GM12891 (cell line): ENCODE measurements at regions not wholly inside any gene's neighbourhood (a gene's known extent, or its start where the extent isn't known, plus 50 kb on each side); places are given as distances from the start of the nearest gene placed in this dataset.

ENCODE experiments used
- POLR2A ChIP-seq: IDR thresholded peaks from 2 replicates; pipeline ENCODE4 v1.6.1; 2011; ENCODE audit warnings: low read depth, low read length, control low read depth
- POLR2AphosphoS5 ChIP-seq: IDR thresholded peaks from 2 replicates; pipeline ENCODE4 v1.6.1; 2011; ENCODE audit warnings: low read depth, low read length, control low read depth
- TAF1 ChIP-seq: IDR thresholded peaks from 2 replicates; pipeline ENCODE4 v1.6.1; 2011; ENCODE audit warnings: low read depth, low read length, control low read depth

GRCh38 chr10:10326116-10326515 lies 691.6 kb upstream of the CELF2 start:
- no peak for TF ChIP-seq POLR2A
- no peak for TF ChIP-seq POLR2AphosphoS5
- no peak for TF ChIP-seq TAF1
